ENCODE measurements at regions not wholly inside any gene's neighbourhood (a gene's known extent, or its start where the extent isn't known, plus 50 kb on each side); places are given as distances from the start of the nearest gene placed in this dataset.

GRCh38 chr2:239682518-239682917 lies 281.7 kb upstream of the HDAC4 start:
- no peak for DNase-seq

- DNase-seq, result no peak
These were observed 278.9 kb upstream of the HDAC4 start for GRCh38 chr2:239679755-239680154.

- no peak for DNase-seq
These were observed 278.0 kb upstream of the HDAC4 start for GRCh38 chr2:239678666-239679296.

- DNase-seq, result no peak
These were observed 277.3 kb upstream of the HDAC4 start for GRCh38 chr2:239678186-239678490.

- no peak for DNase-seq
These were observed 276.8 kb upstream of the HDAC4 start for GRCh38 chr2:239677453-239678185.

GRCh38 chr2:239676716-239677452 lies 276.1 kb upstream of the HDAC4 start:
- no peak for DNase-seq

- no peak for DNase-seq
These were observed 275.3 kb upstream of the HDAC4 start for GRCh38 chr2:239675826-239676715.

GRCh38 chr2:239674981-239675825 lies 274.4 kb upstream of the HDAC4 start:
- DNase-seq, result no peak

GRCh38 chr2:239674101-239674980 lies 273.5 kb upstream of the HDAC4 start:
- DNase-seq, result no peak

- DNase-seq, result no peak
These were observed 272.8 kb upstream of the HDAC4 start for GRCh38 chr2:239673641-239674040.

GRCh38 chr2:239671916-239672849 lies 271.4 kb upstream of the HDAC4 start:
- no peak for DNase-seq

- DNase-seq, result no peak
These were observed 270.7 kb upstream of the HDAC4 start for GRCh38 chr2:239671471-239671870.

- DNase-seq, result no peak
These were observed 269.8 kb upstream of the HDAC4 start for GRCh38 chr2:239670463-239671120.

GRCh38 chr2:239669899-239670460 lies 269.2 kb upstream of the HDAC4 start:
- DNase-seq, result no peak

- peak; percentile 11 for DNase-seq
These were observed 268.5 kb upstream of the HDAC4 start for GRCh38 chr2:239669181-239669898.

- DNase-seq, result no peak
These were observed 267.8 kb upstream of the HDAC4 start for GRCh38 chr2:239668651-239669050.

GRCh38 chr2:239668042-239668441 lies 267.2 kb upstream of the HDAC4 start:
- DNase-seq, result no peak

- DNase-seq, result no peak
These were observed 266.7 kb upstream of the HDAC4 start for GRCh38 chr2:239667431-239667985.
